Cardiac septum (tissue), 1 donor: ENCODE measurements at regions not wholly inside any gene's neighbourhood (a gene's known extent, or its start where the extent isn't known, plus 50 kb on each side); places are given as distances from the start of the nearest gene placed in this dataset.
"Not testable (repeated sequence)": the region's sequence is repeated elsewhere in the genome, so short reads cannot be mapped to it uniquely, and the experiment has no call there.

Experiments used
- DNase-seq: peaks from one replicate; pipeline ENCODE4 v3.0.0-alpha.2; 2020; ENCODE audit warnings: low spot score
- intact Hi-C: fragments of 100-400 bp; cut with DNase I; formaldehyde crosslinking; loops from one replicate; pipeline ENCODE4 v1.14.0; 2022
- donor health status: DM: no; HTN: no; CAD: no.

GRCh38 chr7:79968894-79969293 is 165.7 kb upstream of the GNAI1 start:
- intact Hi-C loops = no loop called here
- no peak for DNase-seq

- intact Hi-C loops = no loop called here
- no peak for DNase-seq
Observed at GRCh38 chr7:79968077-79968648, 166.5 kb upstream of the GNAI1 start.

GRCh38 chr7:79965946-79966345 is 168.7 kb upstream of the GNAI1 start:
- no peak for DNase-seq
- intact Hi-C loops = no loop called here

- intact Hi-C loops = no loop called here
- no peak for DNase-seq
Observed at GRCh38 chr7:79964463-79964862, 170.2 kb upstream of the GNAI1 start.

GRCh38 chr7:79953130-79953529 is 181.5 kb upstream of the GNAI1 start:
- intact Hi-C loops = no loop called here
- no peak for DNase-seq

GRCh38 chr7:79952399-79952798 is 182.2 kb upstream of the GNAI1 start:
- intact Hi-C loops = no loop called here
- no peak for DNase-seq

- DNase-seq = no peak
- intact Hi-C loops = no loop called here
Observed at GRCh38 chr7:79951415-79951814, 183.2 kb upstream of the GNAI1 start.

- intact Hi-C loops = no loop called here
- no peak for DNase-seq
Observed at GRCh38 chr7:79949778-79950177, 184.9 kb upstream of the GNAI1 start.

- DNase-seq = no peak
- intact Hi-C loops = no loop called here
Observed at GRCh38 chr7:79936281-79936983, 198.2 kb upstream of the GNAI1 start.

- DNase-seq = no peak
- intact Hi-C loops = no loop called here
Observed at GRCh38 chr7:79934727-79935126, 199.9 kb upstream of the GNAI1 start.

- intact Hi-C loops = no loop called here
- DNase-seq = no peak
Observed at GRCh38 chr7:79933144-79933543, 201.5 kb upstream of the GNAI1 start.

GRCh38 chr7:79930604-79931003 is 204.0 kb upstream of the GNAI1 start:
- DNase-seq = no peak
- intact Hi-C loops = no loop called here

- no peak for DNase-seq
- intact Hi-C loops = no loop called here
Observed at GRCh38 chr7:79927116-79927515, 207.5 kb upstream of the GNAI1 start.

- intact Hi-C loops = no loop called here
- DNase-seq = no peak
Observed at GRCh38 chr7:79923953-79924352, 210.7 kb upstream of the GNAI1 start.

GRCh38 chr7:79922894-79923293 is 211.7 kb upstream of the GNAI1 start:
- intact Hi-C loops = no loop called here
- no peak for DNase-seq

- intact Hi-C loops = no loop called here
- no peak for DNase-seq
Observed at GRCh38 chr7:79921976-79922375, 212.7 kb upstream of the GNAI1 start.

GRCh38 chr7:79918632-79919031 is 216.0 kb upstream of the GNAI1 start:
- intact Hi-C loops, DNase-seq: not testable (repeated sequence)

GRCh38 chr7:79915346-79915745 is 219.3 kb upstream of the GNAI1 start:
- intact Hi-C loops, DNase-seq: not testable (repeated sequence)

GRCh38 chr7:79912213-79912633 is 222.4 kb upstream of the GNAI1 start:
- intact Hi-C loops = no loop called here
- no peak for DNase-seq

- intact Hi-C loops = no loop called here
- no peak for DNase-seq
Observed at GRCh38 chr7:79911420-79911819, 223.2 kb upstream of the GNAI1 start.

GRCh38 chr7:79909176-79909575 is 225.5 kb upstream of the GNAI1 start:
- DNase-seq = no peak
- intact Hi-C loops = no loop called here

- no peak for DNase-seq
- intact Hi-C loops = no loop called here
Observed at GRCh38 chr7:79897166-79897565, 237.5 kb upstream of the GNAI1 start.
